Tibial nerve (tissue), 4 donors: ENCODE measurements at regions not wholly inside any gene's neighbourhood (a gene's known extent, or its start where the extent isn't known, plus 50 kb on each side); places are given as distances from the start of the nearest gene placed in this dataset.
"Not testable (repeated sequence)": the region's sequence is repeated elsewhere in the genome, so short reads cannot be mapped to it uniquely, and the experiment has no call there.

Experiments used
- DNase-seq, 2 donors: peaks; one replicate each; pipeline ENCODE4 v3.0.0-alpha.2; 2019; ENCODE audit warnings: low spot score in 2 of 2
- H3K27ac ChIP-seq, 4 donors: fragments of 200-600 bp; sonication (generic) in 3 of 4; one replicate each; pipeline ENCODE4 v1.5.1; 2017 to 2019; ENCODE audit warnings: mild to moderate bottlenecking in 1 of 4
- H3K27me3 ChIP-seq, 2 donors: fragments of 200-600 bp; sonication (generic) in 1 of 2; one replicate each; pipeline versions ENCODE4 v1.5.1 to v1.6.0; 2017 to 2019
- H3K36me3 ChIP-seq, 3 donors: fragments of 200-600 bp; sonication (generic); one replicate each; pipeline ENCODE4 v1.5.1; 2018 to 2019
- H3K4me1 ChIP-seq, 4 donors: fragments of 200-600 bp; sonication (generic) in 3 of 4; one replicate each; pipeline ENCODE4 v1.5.1; 2017 to 2019
- H3K4me3 ChIP-seq, 4 donors: fragments of 200-600 bp; sonication (generic) in 3 of 4; one replicate each; pipeline ENCODE4 v1.5.1; 2017 to 2019; ENCODE audit warnings: mild to moderate bottlenecking in 1 of 4, moderate library complexity in 1 of 4
- H3K9me3 ChIP-seq, 4 donors: fragments of 200-600 bp; sonication (generic) in 3 of 4; one replicate each; pipeline ENCODE4 v1.5.1; 2017 to 2019
- CTCF ChIP-seq, 5 experiments: fragments of 200-600 bp in 3 of 5; fragments of 450-650 bp in 2 of 5; sonication (generic) in 3 of 5; IDR thresholded peaks; one replicate each; pipeline ENCODE4 v1.5.1; 2016 to 2019; ENCODE audit warnings: antibody characterized with exemption in 5 of 5, mild to moderate bottlenecking in 3 of 5, moderate library complexity in 2 of 5
- EP300 ChIP-seq, 2 donors: sonication (generic); formaldehyde crosslinking; IDR thresholded peaks; one replicate each; pipeline ENCODE4 v1.6.1; 2017; ENCODE audit warnings: antibody characterized with exemption in 2 of 2, mild to moderate bottlenecking in 1 of 2
- POLR2A ChIP-seq, 2 donors: fragments of 450-650 bp; IDR thresholded peaks; one replicate each; pipeline ENCODE4 v1.6.1; 2017; ENCODE audit warnings: antibody characterized with exemption in 2 of 2, mild to moderate bottlenecking in 2 of 2, moderate library complexity in 2 of 2
- WGBS, 2 donors: methylation state at CpG; one replicate each; pipeline ENCODE4 v1.1.5; 2018; 5-methylcytosine and 5-hydroxymethylcytosine counted together

GRCh38 chr3:11914041-11914440, 67.4 kb upstream of the TAMM41 start:
- no peak for TF ChIP-seq EP300 (IDR thresholded peaks at IDR 0.05)
- no peak for TF ChIP-seq CTCF (IDR thresholded peaks at IDR 0.05)
- no peak for TF ChIP-seq POLR2A (IDR thresholded peaks at IDR 0.05)
- no peaks in the 10 kb centered on the region for H3K27me3 ChIP-seq
- 80 to 87% methylated on average over 9 of the region's 9 CpGs for WGBS, 2 donors
- no peak for DNase-seq
- H3K9me3 ChIP-seq = no peaks in the 10 kb centered on the region
- H3K4me1 ChIP-seq = no peaks in the 10 kb centered on the region
- no peaks in the 10 kb centered on the region for H3K36me3 ChIP-seq
- no peak overlapping the region for H3K27ac ChIP-seq
- no peak overlapping the region for H3K4me3 ChIP-seq

GRCh38 chr3:11914651-11915050, 68.0 kb upstream of the TAMM41 start:
- no peak for DNase-seq
- WGBS, 2 donors = 82 to 86% methylated on average over 10 of the region's 10 CpGs
- H3K4me1 ChIP-seq = no peaks in the 10 kb centered on the region
- H3K4me3 ChIP-seq = no peak overlapping the region
- TF ChIP-seq POLR2A (IDR thresholded peaks at IDR 0.05) (no peak), CTCF (IDR thresholded peaks at IDR 0.05) (no peak), EP300 (IDR thresholded peaks at IDR 0.05) (no peak)
- no peaks in the 10 kb centered on the region for H3K9me3 ChIP-seq
- no peak overlapping the region for H3K27ac ChIP-seq
- H3K36me3 ChIP-seq = no peaks in the 10 kb centered on the region
- H3K27me3 ChIP-seq = no peaks in the 10 kb centered on the region

GRCh38 chr3:11915621-11916424, 69.1 kb upstream of the TAMM41 start:
- no peak for DNase-seq
- Histone ChIP-seq H3K4me1 (no peaks in the 10 kb centered on the region), H3K9me3 (no peaks in the 10 kb centered on the region), H3K27me3 (no peaks in the 10 kb centered on the region), H3K4me3 (no peak overlapping the region), H3K36me3 (no peaks in the 10 kb centered on the region), H3K27ac (no peak overlapping the region)
- TF ChIP-seq POLR2A (IDR thresholded peaks at IDR 0.05) (no peak), CTCF (IDR thresholded peaks at IDR 0.05) (no peak), EP300 (IDR thresholded peaks at IDR 0.05) (no peak)
- WGBS, 2 donors = 62 to 63% methylated on average over 5 to 10 of the region's 11 CpGs

- not testable (repeated sequence) for H3K4me1 ChIP-seq, H3K27me3 ChIP-seq, DNase-seq, H3K27ac ChIP-seq, H3K36me3 ChIP-seq, H3K4me3 ChIP-seq, H3K9me3 ChIP-seq
- WGBS, 2 donors = 72 to 82% methylated on average over 2 of the region's 2 CpGs
These were observed 69.7 kb upstream of the TAMM41 start for GRCh38 chr3:11916425-11916762.

GRCh38 chr3:11917051-11917450, 70.4 kb upstream of the TAMM41 start:
- no peaks in the 10 kb centered on the region for H3K4me1 ChIP-seq
- H3K27ac ChIP-seq = no peak overlapping the region
- 91 to 92% methylated on average over 10 to 11 of the region's 11 CpGs for WGBS, 2 donors
- H3K4me3 ChIP-seq = no peak overlapping the region
- H3K27me3 ChIP-seq = no peaks in the 10 kb centered on the region
- no peaks in the 10 kb centered on the region for H3K36me3 ChIP-seq
- no peaks in the 10 kb centered on the region for H3K9me3 ChIP-seq
- no peak for DNase-seq
- TF ChIP-seq POLR2A (IDR thresholded peaks at IDR 0.05) (no peak), CTCF (IDR thresholded peaks at IDR 0.05) (no peak), EP300 (IDR thresholded peaks at IDR 0.05) (no peak)

GRCh38 chr3:11919390-11919789, 72.7 kb upstream of the TAMM41 start:
- H3K27ac ChIP-seq = no peak overlapping the region
- H3K4me1 ChIP-seq = no peaks in the 10 kb centered on the region
- no peak overlapping the region for H3K4me3 ChIP-seq
- TF ChIP-seq CTCF (IDR thresholded peaks at IDR 0.05) (no peak), EP300 (IDR thresholded peaks at IDR 0.05) (no peak), POLR2A (IDR thresholded peaks at IDR 0.05) (no peak)
- H3K27me3 ChIP-seq = no peaks in the 10 kb centered on the region
- 40 to 51% methylated on average over 7 of the region's 7 CpGs for WGBS, 2 donors
- no peaks in the 10 kb centered on the region for H3K36me3 ChIP-seq
- no peak for DNase-seq
- no peaks in the 10 kb centered on the region for H3K9me3 ChIP-seq
